HT-29 (cell line): ENCODE measurements at regions not wholly inside any gene's neighbourhood (a gene's known extent, or its start where the extent isn't known, plus 50 kb on each side); places are given as distances from the start of the nearest gene placed in this dataset.

Source experiments
- DNase-seq: peaks from one replicate; pipeline ENCODE4 v3.0.0-alpha.2; 2015; ENCODE audit warnings: low spot score

- no peak for DNase-seq
Observed at GRCh38 chr1:115577513-115577912, 64.3 kb upstream of the VANGL1 start.

- no peak for DNase-seq
Observed at GRCh38 chr1:115575661-115576060, 66.1 kb upstream of the VANGL1 start.

- DNase-seq: no peak
Observed at GRCh38 chr1:115572710-115573109, 69.1 kb upstream of the VANGL1 start.

- DNase-seq: no peak
Observed at GRCh38 chr1:115567431-115567830, 74.3 kb upstream of the VANGL1 start.

DNA sequence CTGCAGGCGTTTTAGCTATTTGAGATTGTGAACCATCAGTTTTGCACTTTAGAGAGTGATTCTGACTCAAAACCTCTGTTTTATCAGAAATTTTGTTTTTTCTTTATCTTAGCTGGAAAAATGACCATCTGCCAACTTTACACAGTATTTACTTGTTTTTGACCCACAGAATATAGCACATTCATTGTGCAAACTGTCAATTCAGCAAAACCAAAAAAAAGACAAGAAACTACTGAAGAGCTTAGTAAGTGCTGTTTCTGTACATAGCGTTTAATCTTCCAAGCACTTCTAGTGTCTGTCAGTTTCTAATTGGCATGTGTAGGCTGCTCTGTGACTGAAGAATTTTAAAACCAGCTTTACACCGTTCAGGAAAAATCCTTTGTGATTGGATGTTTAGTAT, 76.0 kb upstream of the VANGL1 start:
- no peak for DNase-seq

- no peak for DNase-seq
Observed at GRCh38 chr1:115565353-115565752, 76.4 kb upstream of the VANGL1 start.

DNA sequence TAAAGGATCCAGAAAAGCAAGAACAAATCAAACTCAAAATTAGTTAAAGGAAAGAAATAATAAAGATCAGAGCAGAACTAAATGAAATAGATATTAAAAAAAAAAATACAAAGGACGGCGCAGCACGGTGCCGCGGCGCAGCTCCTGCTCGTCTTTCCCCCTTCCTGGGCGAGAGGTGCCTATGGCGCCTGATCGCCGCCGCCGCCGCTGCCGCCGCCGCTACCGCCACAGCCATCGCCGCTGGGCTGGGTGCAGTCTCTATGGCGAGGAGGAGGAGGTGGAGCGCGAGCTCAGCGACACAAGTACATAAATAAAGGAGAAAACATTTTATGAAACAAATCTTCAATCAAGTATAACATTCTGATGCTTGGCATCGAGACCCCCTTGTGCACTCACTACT, 77.6 kb upstream of the VANGL1 start:
- no peak for DNase-seq

GRCh38 chr1:115560027-115560426, 81.7 kb upstream of the VANGL1 start:
- no peak for DNase-seq

GRCh38 chr1:115558275-115558674, 83.5 kb upstream of the VANGL1 start:
- DNase-seq: no peak

DNA sequence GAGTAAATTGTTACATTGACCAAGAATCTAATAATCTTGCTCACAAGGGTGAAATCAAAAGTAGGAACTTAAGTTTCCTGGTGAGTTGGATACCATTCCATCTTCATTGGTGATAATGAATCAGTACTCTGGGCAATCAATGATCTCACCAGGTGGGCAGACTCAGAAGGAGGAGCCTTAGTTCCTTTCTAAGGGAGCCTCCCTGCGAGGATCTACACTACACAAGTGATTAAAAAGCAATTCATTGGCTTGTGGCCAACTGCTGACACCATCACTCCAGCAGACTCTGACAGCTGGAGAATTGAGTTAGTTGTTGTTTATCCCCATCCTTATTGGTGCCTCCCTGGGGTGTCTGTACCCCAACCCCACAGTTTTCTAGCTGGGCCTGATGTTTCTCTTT, 84.1 kb upstream of the VANGL1 start:
- peak; percentile 42 for DNase-seq

- DNase-seq: no peak
Observed at GRCh38 chr1:115556236-115556635, 85.5 kb upstream of the VANGL1 start.

DNA sequence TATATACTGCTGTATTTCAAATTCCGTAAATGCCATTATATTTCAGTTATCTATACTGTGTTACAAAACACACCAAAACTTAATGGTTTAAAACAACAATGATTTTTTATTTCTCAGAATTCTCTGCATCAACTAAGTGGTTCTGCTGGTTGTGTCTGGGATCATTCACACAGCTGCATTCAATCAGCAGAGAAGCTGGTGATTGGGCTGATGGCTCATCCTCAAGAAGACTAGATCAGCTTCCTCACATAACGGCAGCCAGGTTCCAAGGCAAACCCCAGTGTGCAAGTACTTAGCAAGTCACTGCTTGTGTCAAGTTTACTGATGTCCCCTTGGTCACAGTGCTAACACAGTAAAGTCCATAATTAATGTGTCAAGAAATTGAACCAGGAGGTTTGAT, 86.3 kb upstream of the VANGL1 start:
- no peak for DNase-seq

GRCh38 chr1:115547696-115548095, 94.1 kb upstream of the VANGL1 start:
- no peak for DNase-seq

- DNase-seq: no peak
Observed at GRCh38 chr1:115546846-115547245, 94.9 kb upstream of the VANGL1 start.

DNA sequence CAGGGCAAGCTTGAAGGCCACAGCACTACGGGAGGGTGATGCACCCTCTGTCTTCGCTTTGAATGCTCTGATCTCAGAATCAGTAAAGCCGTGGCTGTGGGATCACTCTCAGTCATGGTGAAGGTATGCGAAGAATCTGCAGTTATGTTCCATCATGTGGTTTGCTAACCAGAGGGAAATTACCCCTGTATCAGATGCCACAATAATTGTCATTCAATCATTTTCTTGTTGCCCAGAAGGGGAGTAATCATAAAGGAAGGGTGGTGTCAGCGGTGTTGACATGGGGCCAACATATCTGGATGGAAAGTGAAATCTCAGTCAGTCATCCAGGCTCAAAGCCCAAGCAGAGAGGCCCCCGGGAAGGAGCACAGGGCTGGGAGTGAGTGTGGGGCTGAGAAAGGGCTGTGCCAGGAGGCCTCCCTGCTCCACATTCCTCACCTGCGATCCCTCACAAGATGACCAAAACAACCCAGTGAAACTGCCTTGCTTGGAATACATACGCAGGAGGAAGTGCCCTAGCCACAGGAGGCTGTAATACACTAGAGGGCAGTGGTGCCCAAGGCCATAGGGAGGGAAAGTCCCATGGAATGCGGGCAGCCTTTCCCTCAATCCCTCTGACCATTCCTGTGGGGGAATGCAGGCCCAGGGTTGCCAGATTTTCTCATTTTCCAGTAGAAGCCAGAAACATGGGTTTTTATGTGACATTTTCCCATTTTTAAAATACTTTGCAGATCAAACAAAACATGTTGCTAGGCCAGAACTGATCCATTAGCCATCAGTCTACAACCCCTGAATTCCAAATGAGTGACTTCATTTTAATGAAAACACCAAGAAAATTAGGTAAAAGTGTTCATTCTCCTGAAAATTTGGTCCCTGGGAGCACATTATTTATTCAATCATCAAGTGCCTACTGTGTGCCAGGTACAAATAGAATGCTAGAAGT, 95.7 kb upstream of the VANGL1 start:
- DNase-seq: peak; percentile 85

DNA sequence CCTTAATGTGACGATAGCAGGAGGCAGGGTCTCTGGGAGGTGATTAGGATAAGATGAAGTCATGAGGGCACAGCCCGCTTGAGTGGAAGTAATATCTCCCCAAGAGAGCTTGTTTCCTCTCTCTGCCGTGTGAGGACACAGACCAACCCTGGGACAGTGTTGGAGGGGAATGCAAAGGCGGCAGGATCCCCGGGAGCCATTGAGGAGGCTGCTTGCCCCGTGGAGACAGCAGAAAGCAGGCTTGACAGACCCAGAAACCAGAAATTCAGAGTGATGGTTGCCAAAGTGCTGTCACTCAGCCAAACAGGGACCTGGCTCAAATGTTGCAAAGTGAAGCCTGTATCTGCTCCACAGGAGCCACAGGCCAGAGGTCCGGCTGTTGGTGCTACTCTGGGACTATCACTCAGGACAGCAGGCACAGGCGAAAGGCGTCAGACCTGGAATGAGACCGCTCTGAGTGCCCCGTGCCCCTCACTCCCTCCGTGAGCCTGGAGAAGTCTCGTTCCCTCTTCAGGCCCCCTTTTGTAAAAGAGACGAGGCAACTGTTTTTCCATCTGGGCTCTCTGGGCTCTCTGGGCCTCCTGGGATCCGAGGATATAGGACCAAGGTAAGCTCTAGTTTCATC, 96.6 kb upstream of the VANGL1 start:
- no peak for DNase-seq

DNA sequence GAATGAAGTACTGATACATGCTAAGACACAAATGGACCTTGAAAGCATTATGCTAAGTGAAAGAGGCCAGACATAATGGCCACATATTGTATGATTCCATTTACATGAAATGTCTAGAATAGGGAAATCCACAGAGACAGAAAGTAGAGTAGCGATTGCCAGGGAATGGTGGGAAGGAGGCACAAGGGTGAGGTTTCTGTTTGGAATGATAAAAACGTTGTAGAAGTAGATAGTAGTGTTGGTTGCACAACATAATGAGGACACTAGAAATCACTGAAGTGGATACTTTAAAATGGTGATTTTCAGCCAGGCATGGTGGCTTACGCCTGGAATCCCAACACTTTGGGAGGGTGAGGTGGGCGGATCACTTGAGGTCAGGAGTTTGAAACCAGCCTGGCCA, 97.6 kb upstream of the VANGL1 start:
- DNase-seq: no peak

GRCh38 chr1:115543247-115543646, 98.5 kb upstream of the VANGL1 start:
- DNase-seq: no peak

- no peak for DNase-seq
Observed at GRCh38 chr1:115539736-115540135, 102.0 kb upstream of the VANGL1 start.

GRCh38 chr1:115539061-115539460, 102.7 kb upstream of the VANGL1 start:
- no peak for DNase-seq

DNA sequence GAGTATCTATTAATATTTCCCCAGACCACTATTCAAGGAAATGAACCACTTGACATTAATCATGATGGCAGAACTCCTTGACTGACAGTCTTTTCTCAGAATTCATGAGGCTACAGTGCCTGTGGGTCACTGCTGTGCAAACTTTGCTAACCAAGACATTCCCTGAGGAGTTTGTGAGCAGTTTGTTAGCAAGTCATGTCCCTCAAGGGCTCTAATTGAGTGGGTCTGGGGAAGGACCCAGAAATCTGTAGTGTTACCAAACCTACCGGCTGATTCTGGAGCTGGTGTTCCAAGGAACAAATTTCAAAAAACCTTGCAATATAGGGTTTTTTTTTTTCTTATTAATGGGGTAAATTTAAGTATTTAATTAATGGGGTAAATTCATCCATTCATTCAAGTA, 103.2 kb upstream of the VANGL1 start:
- no peak for DNase-seq

DNA sequence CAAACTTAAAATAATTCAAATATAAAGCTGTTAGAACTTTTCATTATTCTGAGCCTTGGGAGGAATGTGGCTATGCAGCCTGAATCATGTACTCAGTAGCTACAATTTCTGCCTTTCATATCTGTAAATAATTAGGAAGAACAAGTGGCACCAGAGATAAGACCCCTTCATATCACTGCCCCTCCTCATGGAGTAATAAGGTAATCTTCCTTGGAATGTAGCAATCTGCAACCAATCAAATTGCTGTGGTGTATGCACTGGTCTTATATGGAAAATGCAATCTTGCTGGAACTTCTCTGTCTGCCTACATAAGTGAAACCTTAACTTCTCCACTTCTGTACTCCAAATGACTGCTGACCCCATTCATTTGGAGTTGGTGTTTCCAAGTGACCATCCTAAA, 104.4 kb upstream of the VANGL1 start:
- no peak for DNase-seq

DNA sequence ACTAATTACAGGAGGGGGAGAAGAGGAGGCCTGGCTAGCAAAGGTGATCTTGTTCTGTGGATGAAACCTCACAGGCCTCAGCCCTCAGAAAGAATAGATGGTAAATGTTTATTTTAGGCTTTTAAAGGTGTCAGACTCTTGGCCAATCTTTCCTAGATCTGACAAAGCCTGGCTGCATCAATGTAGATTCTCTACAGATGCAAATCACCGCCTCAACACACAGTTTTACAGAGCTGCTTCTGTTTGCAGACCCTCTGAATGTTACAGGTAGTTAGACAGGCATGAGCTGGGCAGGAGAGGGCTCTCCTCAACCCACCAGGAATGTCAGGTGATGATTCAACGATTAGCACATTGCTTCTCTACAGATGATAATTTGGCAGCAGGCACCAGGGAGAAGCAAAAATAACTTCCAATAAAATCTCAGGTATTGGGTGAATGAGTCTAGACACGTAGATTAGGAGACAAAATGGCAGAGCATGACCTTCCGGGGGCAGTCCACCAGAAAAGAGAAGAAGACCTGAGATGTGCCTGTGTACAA, 105.4 kb upstream of the VANGL1 start:
- no peak for DNase-seq
